ENCODE measurements at regions not wholly inside any gene's neighbourhood (a gene's known extent, or its start where the extent isn't known, plus 50 kb on each side); places are given as distances from the start of the nearest gene placed in this dataset.
"Not testable (repeated sequence)": the region's sequence is repeated elsewhere in the genome, so short reads cannot be mapped to it uniquely, and the experiment has no call there.

- H3K27me3 ChIP-seq (ENCODE audit: control insufficient read depth, insufficient read depth, low read length); H3K27ac ChIP-seq (ENCODE audit: low read depth in 2 of 2, low read length in 2 of 2); H3K4me1 ChIP-seq (ENCODE audit: control insufficient read depth in 2 of 3, insufficient read depth in 2 of 3, low read depth in 1 of 3, low read length in 3 of 3); H3K36me3 ChIP-seq (ENCODE audit: control insufficient read depth in 2 of 3, insufficient read depth in 3 of 3, low read length in 3 of 3); H3K4me3 ChIP-seq (ENCODE audit: low read length in 3 of 3); FAIRE-seq; H3K9me3 ChIP-seq (ENCODE audit: control insufficient read depth in 2 of 3, insufficient read depth in 1 of 3, low read length in 3 of 3); DNase-seq; H3K9ac ChIP-seq (ENCODE audit: low read length in 3 of 3); intact Hi-C loops (cut with DNase I): not testable (repeated sequence)
These were observed 4493.9 kb upstream of the TPTE start for GRCh38 chr21:6027497-6027896.

- H3K4me3 ChIP-seq (ENCODE audit: low read length in 3 of 3); DNase-seq; H3K9me3 ChIP-seq (ENCODE audit: control insufficient read depth in 2 of 3, insufficient read depth in 1 of 3, low read length in 3 of 3); H3K4me1 ChIP-seq (ENCODE audit: control insufficient read depth in 2 of 3, insufficient read depth in 2 of 3, low read depth in 1 of 3, low read length in 3 of 3); H3K9ac ChIP-seq (ENCODE audit: low read length in 3 of 3); intact Hi-C loops (cut with DNase I); H3K27ac ChIP-seq (ENCODE audit: low read depth in 2 of 2, low read length in 2 of 2); FAIRE-seq; H3K36me3 ChIP-seq (ENCODE audit: control insufficient read depth in 2 of 3, insufficient read depth in 3 of 3, low read length in 3 of 3); H3K27me3 ChIP-seq (ENCODE audit: control insufficient read depth, insufficient read depth, low read length): not testable (repeated sequence)
These were observed 4487.2 kb upstream of the TPTE start for GRCh38 chr21:6034124-6034678.

GRCh38 chr21:6034820-6035473 is 4486.4 kb upstream of the TPTE start:
- not testable (repeated sequence) for DNase-seq

GRCh38 chr21:6035474-6036155 is 4485.8 kb upstream of the TPTE start:
- DNase-seq; FAIRE-seq; H3K27me3 ChIP-seq (ENCODE audit: control insufficient read depth, insufficient read depth, low read length); intact Hi-C loops (cut with DNase I); H3K4me1 ChIP-seq (ENCODE audit: control insufficient read depth in 2 of 3, insufficient read depth in 2 of 3, low read depth in 1 of 3, low read length in 3 of 3); H3K27ac ChIP-seq (ENCODE audit: low read depth in 2 of 2, low read length in 2 of 2); H3K9ac ChIP-seq (ENCODE audit: low read length in 3 of 3); H3K9me3 ChIP-seq (ENCODE audit: control insufficient read depth in 2 of 3, insufficient read depth in 1 of 3, low read length in 3 of 3); H3K4me3 ChIP-seq (ENCODE audit: low read length in 3 of 3); H3K36me3 ChIP-seq (ENCODE audit: control insufficient read depth in 2 of 3, insufficient read depth in 3 of 3, low read length in 3 of 3): not testable (repeated sequence)

More at GRCh38 chr21:6034820-6035473, 4486.4 kb upstream of the TPTE start:
- H3K9me3 ChIP-seq (ENCODE audit: control insufficient read depth in 2 of 3, insufficient read depth in 1 of 3, low read length in 3 of 3); H3K27ac ChIP-seq (ENCODE audit: low read depth in 2 of 2, low read length in 2 of 2); intact Hi-C loops (cut with DNase I); FAIRE-seq; H3K36me3 ChIP-seq (ENCODE audit: control insufficient read depth in 2 of 3, insufficient read depth in 3 of 3, low read length in 3 of 3); H3K4me1 ChIP-seq (ENCODE audit: control insufficient read depth in 2 of 3, insufficient read depth in 2 of 3, low read depth in 1 of 3, low read length in 3 of 3); H3K27me3 ChIP-seq (ENCODE audit: control insufficient read depth, insufficient read depth, low read length); H3K4me3 ChIP-seq (ENCODE audit: low read length in 3 of 3); H3K9ac ChIP-seq (ENCODE audit: low read length in 3 of 3): not testable (repeated sequence)

- H3K27ac ChIP-seq (ENCODE audit: low read depth in 2 of 2, low read length in 2 of 2); H3K9ac ChIP-seq (ENCODE audit: low read length in 3 of 3); H3K36me3 ChIP-seq (ENCODE audit: control insufficient read depth in 2 of 3, insufficient read depth in 3 of 3, low read length in 3 of 3); FAIRE-seq; DNase-seq; H3K9me3 ChIP-seq (ENCODE audit: control insufficient read depth in 2 of 3, insufficient read depth in 1 of 3, low read length in 3 of 3); H3K27me3 ChIP-seq (ENCODE audit: control insufficient read depth, insufficient read depth, low read length); H3K4me1 ChIP-seq (ENCODE audit: control insufficient read depth in 2 of 3, insufficient read depth in 2 of 3, low read depth in 1 of 3, low read length in 3 of 3); intact Hi-C loops (cut with DNase I); H3K4me3 ChIP-seq (ENCODE audit: low read length in 3 of 3): not testable (repeated sequence)
These were observed 4482.2 kb upstream of the TPTE start for GRCh38 chr21:6039224-6039623.

GRCh38 chr21:6040095-6040494 is 4481.3 kb upstream of the TPTE start:
- intact Hi-C loops (cut with DNase I); H3K27me3 ChIP-seq (ENCODE audit: control insufficient read depth, insufficient read depth, low read length); H3K9ac ChIP-seq (ENCODE audit: low read length in 3 of 3); H3K4me1 ChIP-seq (ENCODE audit: control insufficient read depth in 2 of 3, insufficient read depth in 2 of 3, low read depth in 1 of 3, low read length in 3 of 3); FAIRE-seq; H3K4me3 ChIP-seq (ENCODE audit: low read length in 3 of 3); H3K27ac ChIP-seq (ENCODE audit: low read depth in 2 of 2, low read length in 2 of 2); H3K36me3 ChIP-seq (ENCODE audit: control insufficient read depth in 2 of 3, insufficient read depth in 3 of 3, low read length in 3 of 3); DNase-seq; H3K9me3 ChIP-seq (ENCODE audit: control insufficient read depth in 2 of 3, insufficient read depth in 1 of 3, low read length in 3 of 3): not testable (repeated sequence)

GRCh38 chr21:6043430-6044275 is 4477.7 kb upstream of the TPTE start:
- H3K27ac ChIP-seq (ENCODE audit: low read depth in 2 of 2, low read length in 2 of 2); intact Hi-C loops (cut with DNase I); FAIRE-seq; H3K36me3 ChIP-seq (ENCODE audit: control insufficient read depth in 2 of 3, insufficient read depth in 3 of 3, low read length in 3 of 3); H3K27me3 ChIP-seq (ENCODE audit: control insufficient read depth, insufficient read depth, low read length); DNase-seq; H3K9ac ChIP-seq (ENCODE audit: low read length in 3 of 3); H3K4me1 ChIP-seq (ENCODE audit: control insufficient read depth in 2 of 3, insufficient read depth in 2 of 3, low read depth in 1 of 3, low read length in 3 of 3); H3K4me3 ChIP-seq (ENCODE audit: low read length in 3 of 3); H3K9me3 ChIP-seq (ENCODE audit: control insufficient read depth in 2 of 3, insufficient read depth in 1 of 3, low read length in 3 of 3): not testable (repeated sequence)

- H3K27me3 ChIP-seq (ENCODE audit: control insufficient read depth, insufficient read depth, low read length); intact Hi-C loops (cut with DNase I); H3K9ac ChIP-seq (ENCODE audit: low read length in 3 of 3); H3K9me3 ChIP-seq (ENCODE audit: control insufficient read depth in 2 of 3, insufficient read depth in 1 of 3, low read length in 3 of 3); H3K27ac ChIP-seq (ENCODE audit: low read depth in 2 of 2, low read length in 2 of 2); DNase-seq; FAIRE-seq; H3K4me3 ChIP-seq (ENCODE audit: low read length in 3 of 3); H3K4me1 ChIP-seq (ENCODE audit: control insufficient read depth in 2 of 3, insufficient read depth in 2 of 3, low read depth in 1 of 3, low read length in 3 of 3); H3K36me3 ChIP-seq (ENCODE audit: control insufficient read depth in 2 of 3, insufficient read depth in 3 of 3, low read length in 3 of 3): not testable (repeated sequence)
These were observed 4476.7 kb upstream of the TPTE start for GRCh38 chr21:6044695-6045094.
